ENCODE measurements at regions not wholly inside any gene's neighbourhood (a gene's known extent, or its start where the extent isn't known, plus 50 kb on each side); places are given as distances from the start of the nearest gene placed in this dataset.

DNA sequence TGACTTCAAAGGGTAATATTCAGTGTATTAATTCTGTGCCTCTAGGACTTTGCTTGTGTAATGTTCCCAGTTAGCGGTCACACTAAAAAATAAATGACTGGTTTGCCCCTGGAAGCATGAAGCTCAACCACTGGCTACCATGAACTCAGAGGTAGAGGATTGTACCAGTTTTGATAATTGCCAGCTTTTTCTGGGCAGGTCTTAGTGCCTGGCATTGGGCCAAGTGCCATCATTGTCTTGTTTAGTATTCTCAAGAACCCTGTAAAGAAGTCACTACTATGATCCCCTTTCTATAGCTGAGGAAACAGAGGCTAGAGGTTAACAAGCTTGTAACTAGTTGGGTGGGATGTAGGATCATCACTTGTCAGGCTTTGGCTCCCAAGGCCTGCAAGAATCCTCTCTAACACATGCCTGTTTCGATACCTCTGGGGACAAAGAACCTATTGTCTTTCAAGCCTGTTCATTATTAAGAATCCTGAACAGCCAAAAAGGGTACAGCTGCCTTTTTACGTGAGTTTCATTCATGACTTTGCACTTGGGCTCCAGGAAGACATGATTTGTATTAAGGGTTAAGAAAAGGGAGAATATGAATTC is 121.9 kb upstream of the JUN start:
- no peak overlapping the region for H3K4me3 ChIP-seq (ENCODE audit: low read depth, low read length)
- TF ChIP-seq, protein P1, sequence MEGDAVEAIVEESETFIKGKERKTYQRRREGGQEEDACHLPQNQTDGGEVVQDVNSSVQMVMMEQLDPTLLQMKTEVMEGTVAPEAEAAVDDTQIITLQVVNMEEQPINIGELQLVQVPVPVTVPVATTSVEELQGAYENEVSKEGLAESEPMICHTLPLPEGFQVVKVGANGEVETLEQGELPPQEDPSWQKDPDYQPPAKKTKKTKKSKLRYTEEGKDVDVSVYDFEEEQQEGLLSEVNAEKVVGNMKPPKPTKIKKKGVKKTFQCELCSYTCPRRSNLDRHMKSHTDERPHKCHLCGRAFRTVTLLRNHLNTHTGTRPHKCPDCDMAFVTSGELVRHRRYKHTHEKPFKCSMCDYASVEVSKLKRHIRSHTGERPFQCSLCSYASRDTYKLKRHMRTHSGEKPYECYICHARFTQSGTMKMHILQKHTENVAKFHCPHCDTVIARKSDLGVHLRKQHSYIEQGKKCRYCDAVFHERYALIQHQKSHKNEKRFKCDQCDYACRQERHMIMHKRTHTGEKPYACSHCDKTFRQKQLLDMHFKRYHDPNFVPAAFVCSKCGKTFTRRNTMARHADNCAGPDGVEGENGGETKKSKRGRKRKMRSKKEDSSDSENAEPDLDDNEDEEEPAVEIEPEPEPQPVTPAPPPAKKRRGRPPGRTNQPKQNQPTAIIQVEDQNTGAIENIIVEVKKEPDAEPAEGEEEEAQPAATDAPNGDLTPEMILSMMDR (IDR thresholded peaks at IDR 0.05; ENCODE audit: low read depth, low read length), result no peak
- TF ChIP-seq POLR2A (IDR thresholded peaks at IDR 0.05; ENCODE audit: extremely low read depth, insufficient read length), result no peak
- TF ChIP-seq MYC (IDR thresholded peaks at IDR 0.05; ENCODE audit: low read depth, low read length), result no peak
- TF ChIP-seq, protein P2, sequence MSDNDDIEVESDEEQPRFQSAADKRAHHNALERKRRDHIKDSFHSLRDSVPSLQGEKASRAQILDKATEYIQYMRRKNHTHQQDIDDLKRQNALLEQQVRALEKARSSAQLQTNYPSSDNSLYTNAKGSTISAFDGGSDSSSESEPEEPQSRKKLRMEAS (IDR thresholded peaks at IDR 0.05; ENCODE audit: low read depth, low read length), result no peak
- no peak for DNase-seq (ENCODE audit: low read depth)

DNA sequence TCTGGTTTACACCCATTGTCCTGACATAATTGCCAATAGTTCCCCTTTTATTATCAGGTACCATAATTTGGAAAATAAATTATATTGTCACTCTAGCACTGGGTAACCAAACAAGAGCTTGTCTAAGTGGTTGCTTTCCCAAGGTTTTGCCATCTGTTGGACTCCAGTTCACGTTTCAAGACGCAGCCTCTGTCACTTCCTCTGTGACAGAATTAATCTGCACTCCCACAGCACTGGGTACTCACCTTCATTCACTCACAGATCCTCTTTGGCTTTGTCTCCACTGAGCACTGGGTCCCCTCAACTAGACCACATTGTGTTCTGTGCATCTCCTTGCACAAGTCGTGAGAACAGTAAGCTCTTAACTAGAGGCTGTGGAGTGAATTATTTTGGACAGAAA is 123.6 kb upstream of the JUN start:
- no peak overlapping the region for H3K4me3 ChIP-seq (ENCODE audit: low read depth, low read length)
- peak; percentile 56 for DNase-seq (ENCODE audit: low read depth)
- TF ChIP-seq, protein P2 (IDR thresholded peaks at IDR 0.05; ENCODE audit: low read depth, low read length), result no peak
- TF ChIP-seq MYC (IDR thresholded peaks at IDR 0.05; ENCODE audit: low read depth, low read length) (no peak), POLR2A (IDR thresholded peaks at IDR 0.05; ENCODE audit: extremely low read depth, insufficient read length) (no peak)
- TF ChIP-seq, protein P1 (IDR thresholded peaks at IDR 0.05; ENCODE audit: low read depth, low read length), result no peak

DNA sequence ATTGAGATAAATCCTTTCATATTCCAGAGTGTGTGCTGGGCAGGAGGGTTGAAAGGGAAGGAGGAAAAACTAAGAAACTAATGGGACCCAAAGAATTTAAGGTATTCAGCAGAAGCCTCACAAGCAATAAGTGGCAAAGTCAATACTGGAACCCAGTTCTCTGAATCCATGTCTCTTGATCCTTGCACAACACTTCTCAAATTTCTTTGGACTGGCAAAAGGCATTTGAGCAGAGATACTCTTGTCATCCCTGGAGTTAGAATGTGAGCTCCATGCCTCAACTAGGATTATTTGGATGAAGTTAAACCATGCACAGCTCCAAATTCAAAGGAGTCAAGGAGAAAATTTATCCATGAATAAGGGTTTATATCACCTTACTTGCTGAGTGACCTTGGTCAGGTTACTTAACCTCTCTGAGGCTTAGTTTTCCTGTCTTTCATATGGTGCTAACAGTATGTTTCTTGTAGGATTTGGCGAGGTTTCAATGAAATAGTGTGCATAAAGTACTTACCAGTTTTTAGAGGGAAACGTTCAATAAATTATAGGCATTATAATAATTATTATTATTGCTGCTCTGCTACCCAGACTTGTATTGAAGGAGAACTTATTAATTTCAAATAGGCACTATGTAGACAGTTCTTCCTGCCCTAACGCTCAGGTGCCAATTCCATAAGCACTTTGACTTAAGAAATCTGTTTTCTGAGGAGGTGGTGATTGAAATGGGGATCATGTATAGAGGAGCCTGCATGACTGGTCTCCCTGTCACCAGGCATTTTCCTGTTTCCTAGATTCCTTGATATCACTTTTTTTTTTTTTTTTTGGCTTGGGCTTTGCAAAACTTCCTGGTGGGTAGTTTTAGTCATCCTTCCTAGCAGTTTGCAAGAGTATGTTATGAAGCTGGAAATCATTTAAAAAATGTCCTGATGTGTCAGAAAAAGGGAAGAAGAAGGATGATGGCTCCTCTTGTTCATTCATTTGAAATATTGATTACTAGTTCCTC is 125.0 kb upstream of the JUN start:
- DNase-seq (ENCODE audit: low read depth), result peak; percentile 20
- TF ChIP-seq, protein P1 (IDR thresholded peaks at IDR 0.05; ENCODE audit: low read depth, low read length), result no peak
- TF ChIP-seq, protein P2 (IDR thresholded peaks at IDR 0.05; ENCODE audit: low read depth, low read length), result no peak
- TF ChIP-seq POLR2A (IDR thresholded peaks at IDR 0.05; ENCODE audit: extremely low read depth, insufficient read length) (no peak), MYC (IDR thresholded peaks at IDR 0.05; ENCODE audit: low read depth, low read length) (no peak)
- H3K4me3 ChIP-seq (ENCODE audit: low read depth, low read length), result no peak overlapping the region

DNA sequence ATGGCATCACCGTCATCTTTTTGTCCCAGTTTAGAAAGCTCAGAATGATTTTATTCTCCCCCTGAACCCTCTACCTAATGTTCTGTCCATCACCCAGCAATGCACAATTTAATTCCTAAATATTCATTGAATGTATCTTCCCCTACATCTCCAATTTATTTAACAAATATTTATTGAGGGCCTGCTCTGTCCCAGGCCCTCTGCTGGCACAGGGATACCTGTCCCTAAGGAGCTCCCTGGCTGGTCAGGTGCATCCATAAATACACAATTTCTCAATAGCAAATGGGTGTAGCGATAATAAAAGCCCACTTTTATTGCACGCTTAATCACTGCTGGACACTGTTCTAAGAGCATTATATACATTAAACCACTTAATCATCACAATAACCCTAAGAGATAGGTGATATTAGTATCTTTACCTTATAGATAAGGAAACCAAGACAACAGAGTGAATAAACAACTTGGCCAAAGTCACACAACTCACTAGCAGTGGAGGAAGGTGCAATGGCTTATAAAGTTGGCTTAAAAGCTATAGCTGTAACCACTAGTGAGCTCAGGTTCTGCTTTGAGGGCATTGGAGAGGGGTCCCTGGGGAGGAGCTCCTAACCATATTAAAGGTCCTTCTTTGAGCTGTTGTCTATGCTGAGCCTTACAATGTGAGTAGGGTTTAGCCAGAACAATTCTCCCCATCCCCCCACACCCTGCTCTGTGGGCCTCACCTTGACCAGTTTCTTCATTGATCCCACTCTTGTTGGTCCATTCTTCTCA is 126.3 kb upstream of the JUN start:
- peak; percentile 78 for DNase-seq (ENCODE audit: low read depth)
- TF ChIP-seq POLR2A (IDR thresholded peaks at IDR 0.05; ENCODE audit: extremely low read depth, insufficient read length) (no peak), MYC (IDR thresholded peaks at IDR 0.05; ENCODE audit: low read depth, low read length) (no peak)
- TF ChIP-seq, protein P1 (IDR thresholded peaks at IDR 0.05; ENCODE audit: low read depth, low read length), result no peak
- TF ChIP-seq, protein P2 (IDR thresholded peaks at IDR 0.05; ENCODE audit: low read depth, low read length), result no peak
- no peak overlapping the region for H3K4me3 ChIP-seq (ENCODE audit: low read depth, low read length)

DNA sequence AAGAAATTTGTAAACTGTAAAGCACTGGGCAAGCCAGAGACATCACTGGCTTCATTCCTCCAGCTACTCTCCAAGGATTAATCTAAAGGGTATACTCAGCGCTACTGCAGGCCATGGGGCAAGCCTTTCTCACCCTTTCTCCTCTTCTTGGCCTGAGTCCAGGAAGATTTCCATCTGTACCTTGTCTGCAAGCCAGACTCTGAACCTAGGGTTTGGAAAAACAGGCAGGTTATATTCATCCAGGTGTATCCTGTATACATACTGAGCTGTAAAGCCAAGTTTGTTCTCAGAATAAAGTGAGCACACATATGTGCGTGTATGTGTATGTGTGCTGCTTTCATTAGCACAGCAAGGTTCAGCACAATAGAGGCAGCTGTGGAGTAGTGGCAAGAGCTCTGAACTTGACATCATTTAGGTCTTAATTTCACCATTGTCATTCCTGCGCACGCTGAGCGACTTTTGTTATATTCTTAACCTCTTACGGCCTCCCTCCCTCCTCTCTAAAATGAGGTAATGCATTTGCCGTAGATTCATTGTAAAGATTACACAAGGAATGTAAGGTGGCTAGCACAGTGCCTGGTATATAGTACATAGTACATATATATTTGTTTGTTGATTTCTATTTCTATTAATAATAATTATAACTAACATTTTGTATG is 128.1 kb upstream of the JUN start:
- no peak for TF ChIP-seq POLR2A (IDR thresholded peaks at IDR 0.05; ENCODE audit: extremely low read depth, insufficient read length)
- TF ChIP-seq, protein P2 (IDR thresholded peaks at IDR 0.05; ENCODE audit: low read depth, low read length), result no peak
- H3K4me3 ChIP-seq (ENCODE audit: low read depth, low read length), result no peak overlapping the region
- no peak for DNase-seq (ENCODE audit: low read depth)

All from NB4 (cell line).